Pons (tissue), 1 donor: ENCODE measurements at regions not wholly inside any gene's neighbourhood (a gene's known extent, or its start where the extent isn't known, plus 50 kb on each side); places are given as distances from the start of the nearest gene placed in this dataset.
"Not testable (repeated sequence)": the region's sequence is repeated elsewhere in the genome, so short reads cannot be mapped to it uniquely, and the experiment has no call there.

Source experiments
- DNase-seq: peaks from one replicate; pipeline ENCODE4 v3.0.0-alpha.2; 2016; ENCODE audit warnings: low spot score

DNA sequence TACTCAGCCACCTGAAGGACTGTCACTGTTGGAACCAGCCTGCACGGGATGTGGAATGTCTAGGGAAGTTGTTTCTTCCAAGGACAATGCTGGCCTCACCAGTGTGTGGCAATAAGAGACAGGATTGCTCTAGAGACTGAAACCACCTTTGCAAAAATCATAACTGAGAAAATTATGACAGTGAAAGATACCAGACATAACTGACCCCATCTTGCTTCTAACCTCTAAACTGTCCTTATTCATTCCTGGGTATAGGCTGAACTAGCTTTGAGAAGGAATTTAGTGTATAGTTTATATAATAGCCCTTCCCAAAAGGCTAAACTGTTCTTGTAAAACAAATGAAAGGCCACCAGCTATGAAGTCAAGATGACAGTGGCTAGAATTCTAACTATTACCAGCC lies 83.6 kb downstream of the IER5 start:
- DNase-seq, result no peak

DNA sequence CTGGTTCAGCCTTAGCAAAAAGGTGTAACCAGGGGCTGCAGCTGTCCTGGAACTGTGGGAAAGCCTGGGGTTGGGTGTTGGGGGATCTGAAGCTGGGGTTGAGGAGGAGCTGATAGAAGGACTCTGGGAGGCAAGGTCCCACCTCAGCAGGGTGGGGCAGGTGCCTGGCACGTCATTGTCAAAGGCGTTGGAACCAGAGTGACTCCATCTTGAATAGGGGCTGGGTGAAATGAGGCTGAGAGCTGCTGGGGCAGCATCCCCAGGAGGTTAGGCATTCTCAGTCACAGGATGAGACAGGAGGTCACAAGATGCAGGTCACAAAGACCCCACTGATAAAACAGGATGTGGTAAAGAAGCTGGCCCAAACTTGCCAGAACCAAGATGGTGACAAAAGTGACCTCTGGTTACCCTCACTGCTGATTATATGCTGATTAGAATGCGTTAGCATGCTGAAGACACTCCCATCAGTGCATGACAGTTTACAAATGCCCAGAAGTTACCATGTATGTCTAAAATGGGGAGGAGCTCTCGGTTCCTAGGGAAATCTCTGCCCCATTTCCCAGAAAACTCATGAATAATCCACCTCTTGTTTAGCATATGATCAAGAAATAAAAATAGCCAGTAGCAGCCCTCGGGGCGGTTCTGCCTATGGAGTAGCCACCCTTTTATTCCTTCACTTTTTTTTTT lies 85.4 kb downstream of the IER5 start:
- no peak for DNase-seq

DNA sequence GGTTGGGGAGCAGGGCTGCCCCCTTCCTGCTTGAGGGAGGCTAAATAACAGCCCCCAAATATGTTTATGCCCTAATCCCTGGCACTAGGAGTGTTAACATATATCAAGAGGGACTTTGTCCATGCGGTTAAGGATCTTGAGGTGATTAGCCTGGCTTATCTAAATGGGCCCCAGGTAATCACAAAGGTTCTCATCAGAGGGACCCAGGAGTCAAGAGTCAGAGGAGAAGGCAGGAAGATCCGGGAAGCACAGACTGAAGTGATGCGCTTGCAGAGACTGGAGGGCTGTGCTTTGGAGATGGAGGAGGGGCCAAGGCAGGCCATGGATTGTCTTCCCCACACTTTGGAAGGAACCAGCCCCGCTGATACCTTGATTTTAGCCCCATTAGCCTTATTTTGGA lies 86.4 kb downstream of the IER5 start:
- no peak for DNase-seq

DNA sequence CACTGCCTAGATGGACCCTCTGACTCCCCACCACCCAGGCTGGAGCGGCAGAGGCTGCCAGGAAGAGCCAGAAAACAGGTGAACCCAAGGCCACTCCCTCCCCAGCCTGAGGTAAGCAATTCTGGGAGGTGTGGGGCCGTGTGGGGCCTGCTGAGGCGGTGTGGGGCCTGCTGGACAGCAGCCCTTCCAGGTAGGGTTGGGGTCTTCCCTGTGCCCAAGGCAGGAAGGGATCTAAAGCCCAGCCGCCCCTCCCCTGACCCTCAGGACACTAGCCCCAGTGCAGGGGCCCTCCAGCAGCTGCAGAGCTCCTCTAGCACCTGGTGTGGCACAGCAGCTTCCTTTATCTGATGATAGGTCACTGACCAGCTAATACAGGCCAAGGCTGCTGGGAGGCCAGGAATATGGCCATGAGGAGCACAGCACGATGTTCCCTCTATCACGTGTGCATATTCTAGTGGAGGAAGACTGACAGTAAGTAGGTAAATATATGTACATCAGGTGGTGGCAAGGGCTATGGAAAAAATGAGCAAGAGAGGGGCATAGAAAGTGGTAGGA lies 86.9 kb downstream of the IER5 start:
- DNase-seq, result no peak

DNA sequence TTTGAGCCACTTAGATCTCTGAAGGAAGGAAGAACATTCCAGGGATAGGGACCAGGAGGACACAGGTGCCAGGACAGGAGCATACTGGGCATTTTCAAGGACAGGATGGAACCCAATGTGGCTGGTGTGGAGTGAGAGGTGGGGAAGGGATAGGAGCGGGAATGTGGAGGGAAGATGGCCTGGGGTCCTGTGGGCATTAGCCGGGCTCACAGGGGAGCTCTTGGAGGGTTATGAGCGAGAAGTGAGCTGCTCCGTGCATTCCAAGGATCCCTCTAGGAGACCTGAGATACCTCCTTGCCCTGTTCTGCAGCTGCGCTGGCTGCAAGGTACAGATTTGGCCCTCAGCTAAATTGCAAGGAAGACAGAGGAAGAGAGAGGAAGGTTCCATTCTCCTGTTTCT lies 87.5 kb downstream of the IER5 start:
- no peak for DNase-seq

DNA sequence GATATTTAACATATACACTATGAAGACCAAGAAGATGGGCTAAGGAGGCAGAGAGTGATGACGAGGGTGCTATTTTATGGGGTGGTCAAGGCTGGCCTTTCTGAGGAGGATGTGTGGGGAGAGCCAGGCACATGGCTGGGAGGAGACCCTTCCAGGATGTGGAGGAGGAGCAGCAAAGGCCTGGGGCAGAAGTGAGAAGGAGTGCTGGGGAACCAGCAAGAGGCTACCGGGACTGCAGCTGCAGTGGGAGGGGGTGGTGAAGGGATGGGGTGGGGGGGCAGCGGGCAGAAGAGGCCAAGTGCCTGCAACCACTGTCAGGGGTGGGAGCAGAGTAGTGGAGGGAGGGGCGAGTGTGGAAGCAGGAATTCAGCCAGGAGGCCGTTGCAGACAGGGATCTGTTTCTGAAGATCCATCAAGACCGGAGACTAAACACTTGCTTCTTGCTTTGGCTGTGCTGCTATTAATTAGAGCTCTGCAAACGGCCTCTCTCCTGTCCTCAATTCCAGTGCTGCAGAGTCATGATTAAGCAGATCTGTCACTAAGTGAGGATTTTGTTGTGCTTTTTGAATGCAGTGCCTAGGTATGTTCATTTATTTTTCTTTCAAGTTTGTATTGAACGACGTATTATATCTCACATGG lies 89.9 kb downstream of the IER5 start:
- DNase-seq, result no peak

DNA sequence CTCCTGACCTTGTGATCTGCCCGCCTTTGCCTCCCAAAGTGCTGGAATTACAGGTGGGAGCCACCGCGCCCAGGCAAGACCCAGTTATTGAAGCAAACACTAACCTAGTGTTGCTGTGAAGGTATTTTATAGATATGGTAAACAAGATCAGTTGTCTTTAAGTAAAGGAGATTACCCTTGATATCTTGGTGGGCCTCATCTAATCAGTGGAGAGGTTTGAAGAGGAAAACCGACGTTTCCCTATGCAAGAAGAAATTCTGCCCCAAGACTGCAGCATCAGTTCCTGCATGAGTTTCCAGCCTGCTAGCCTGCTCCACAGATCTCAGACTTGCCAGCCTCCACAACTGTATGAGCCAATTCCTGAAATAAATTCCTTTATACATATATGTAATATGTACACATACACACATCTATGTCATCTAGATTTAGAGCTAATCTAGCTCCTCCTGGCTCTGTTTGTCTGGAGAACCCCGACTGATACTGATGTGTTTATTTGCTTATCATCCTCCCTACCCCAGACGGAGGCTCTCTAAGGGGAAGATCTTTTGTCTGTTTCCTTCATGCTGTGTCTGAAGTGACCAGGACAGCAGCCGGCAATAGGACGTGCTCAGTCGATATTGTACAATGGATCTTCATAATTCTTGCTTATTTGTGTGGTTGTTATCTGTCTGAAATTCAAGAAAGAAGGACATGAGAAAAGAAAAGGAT lies 90.9 kb downstream of the IER5 start:
- no peak for DNase-seq

DNA sequence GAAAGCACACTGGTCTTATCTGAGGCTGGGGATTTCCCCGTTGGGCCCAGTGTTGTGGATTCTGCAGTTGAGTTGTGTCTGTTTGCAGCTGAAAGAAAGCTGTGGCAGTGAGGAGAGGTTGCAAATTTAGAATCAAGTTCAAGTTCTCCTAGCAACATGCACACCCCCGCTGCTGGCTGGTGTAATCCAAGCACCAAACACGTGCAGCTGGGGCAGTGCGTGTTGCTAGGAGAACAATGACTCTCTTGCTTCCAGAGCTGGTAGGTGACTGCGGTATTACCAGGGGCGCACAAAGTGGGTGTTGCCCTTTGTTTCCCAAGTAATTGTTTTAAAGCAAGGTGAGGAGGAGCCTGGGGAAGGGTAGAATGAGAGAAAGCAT lies 91.5 kb downstream of the IER5 start:
- peak; percentile 17 for DNase-seq

DNA sequence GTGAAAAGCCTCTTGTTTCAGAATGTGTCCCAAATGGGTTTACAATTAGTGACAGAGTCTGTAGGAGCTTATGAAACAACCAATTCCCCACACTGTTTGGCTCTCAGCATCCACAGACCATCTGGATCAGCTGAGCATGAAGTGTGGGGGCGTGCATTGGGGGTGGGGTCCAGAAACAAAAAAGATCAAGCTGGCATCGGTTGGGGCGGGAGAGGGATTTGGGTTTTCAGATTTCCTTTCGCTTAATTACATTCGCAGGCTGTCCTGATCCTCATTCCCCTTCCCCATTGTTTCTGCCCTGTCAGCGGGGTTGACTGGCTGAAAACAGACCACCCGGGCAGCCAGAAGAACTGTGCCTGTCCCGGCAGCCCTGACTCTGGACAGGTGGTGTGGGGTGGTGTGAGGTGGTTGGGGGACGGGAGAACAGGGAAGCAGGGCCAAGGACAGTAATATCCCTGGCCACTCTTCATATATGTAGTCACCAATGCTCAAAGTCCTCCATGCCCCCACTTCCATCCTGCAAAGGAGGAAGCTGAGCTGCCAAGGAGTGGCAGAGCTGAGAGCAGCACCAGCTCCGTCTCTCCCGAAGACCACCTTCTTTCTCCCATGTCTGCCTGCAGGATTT lies 92.0 kb downstream of the IER5 start:
- no peak for DNase-seq

DNA sequence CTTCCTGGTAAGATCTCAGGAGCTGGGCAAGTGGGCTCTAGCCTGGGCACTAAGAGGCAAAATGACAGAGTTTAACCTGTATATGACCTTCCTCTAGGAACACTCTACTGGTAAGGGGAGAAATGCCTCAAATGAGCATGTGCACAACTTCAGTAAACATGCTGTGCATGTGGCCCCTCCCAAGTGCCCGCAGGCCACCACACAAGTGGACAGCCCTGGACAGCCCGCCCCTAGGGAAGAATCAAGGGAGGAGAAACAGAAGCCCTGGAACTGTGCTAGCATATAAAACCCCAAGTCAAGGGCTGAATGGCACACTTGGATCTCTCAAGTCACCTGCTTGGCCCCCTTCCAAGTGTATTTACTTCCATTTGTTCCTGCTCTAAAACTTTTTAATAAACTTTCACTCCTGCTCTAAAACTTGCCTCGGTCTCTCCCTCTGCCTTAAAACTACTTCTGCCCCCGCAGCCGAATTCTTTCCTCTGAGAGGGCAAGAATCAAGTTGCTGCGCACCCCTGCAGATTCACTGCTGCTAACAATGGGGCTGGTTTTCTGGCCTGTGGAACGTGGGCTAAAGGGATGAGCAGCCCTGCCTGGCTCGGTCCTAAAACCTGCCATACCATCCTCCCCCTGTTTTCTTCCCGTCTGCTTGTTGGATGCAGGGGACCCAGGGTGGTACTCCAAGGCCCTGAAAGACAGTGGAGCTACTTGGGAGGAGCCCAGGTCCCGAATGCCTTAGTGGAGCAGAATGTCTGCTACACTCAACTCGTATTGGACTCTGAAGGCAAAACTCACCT lies 93.5 kb downstream of the IER5 start:
- no peak for DNase-seq

DNA sequence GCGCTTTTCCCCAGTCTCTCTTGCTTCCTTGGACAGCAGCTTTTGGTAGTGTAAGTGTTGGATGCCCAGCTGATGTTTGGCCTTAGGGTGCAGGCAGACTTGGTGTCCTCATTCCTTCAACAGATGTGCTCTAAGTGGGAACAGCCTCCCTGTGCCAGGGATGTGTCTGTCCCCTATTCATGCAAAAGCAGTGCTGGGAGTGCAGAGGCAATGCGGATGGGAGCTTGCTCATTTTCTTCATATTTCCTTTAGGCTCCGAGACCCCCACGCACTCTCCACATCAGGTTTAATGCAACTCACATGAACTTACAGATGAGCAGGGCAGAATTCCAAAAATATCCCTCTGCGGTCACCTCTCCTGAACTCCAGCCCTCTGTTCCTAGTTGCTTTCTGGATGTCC lies 96.1 kb downstream of the IER5 start:
- no peak for DNase-seq

DNA sequence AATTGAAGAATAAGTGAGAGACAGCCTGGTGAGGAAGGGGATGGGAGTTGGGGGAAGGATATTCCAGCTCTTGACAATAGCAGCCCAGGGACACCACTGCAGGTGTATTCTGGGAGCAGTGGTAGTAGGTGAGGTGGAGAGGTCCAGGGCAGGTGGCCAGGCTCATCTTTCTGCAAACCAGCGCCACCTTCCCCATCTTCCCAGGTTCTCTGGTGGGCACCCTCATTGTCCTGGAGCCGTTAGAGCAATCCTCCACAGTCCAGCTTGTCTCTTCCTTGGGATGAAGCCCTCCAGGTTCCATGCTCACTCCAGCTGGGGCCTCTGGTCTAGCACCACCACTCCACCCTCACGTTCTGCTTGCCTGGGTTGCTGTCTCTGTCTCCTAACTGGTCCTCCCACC lies 97.0 kb downstream of the IER5 start:
- DNase-seq, result no peak

DNA sequence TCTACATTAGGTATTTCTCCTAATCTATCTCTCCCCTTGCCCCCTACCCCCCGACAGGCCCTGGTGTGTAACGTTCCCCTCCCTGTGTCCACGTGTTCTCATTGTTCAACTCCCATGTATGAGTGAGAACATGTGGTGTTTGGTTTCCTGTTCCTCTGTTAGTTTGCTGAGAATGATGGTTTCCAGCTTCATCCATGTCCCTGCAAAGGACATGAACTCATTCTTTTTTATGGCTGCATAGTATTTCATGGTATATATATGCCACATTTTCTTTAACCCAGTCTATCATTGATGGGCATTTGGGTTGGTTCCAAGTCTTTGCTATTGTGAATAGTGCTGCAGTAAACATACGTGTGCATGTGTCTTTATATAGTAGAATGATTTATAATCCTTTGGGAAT lies 97.6 kb downstream of the IER5 start:
- DNase-seq, result not testable (repeated sequence)

DNA sequence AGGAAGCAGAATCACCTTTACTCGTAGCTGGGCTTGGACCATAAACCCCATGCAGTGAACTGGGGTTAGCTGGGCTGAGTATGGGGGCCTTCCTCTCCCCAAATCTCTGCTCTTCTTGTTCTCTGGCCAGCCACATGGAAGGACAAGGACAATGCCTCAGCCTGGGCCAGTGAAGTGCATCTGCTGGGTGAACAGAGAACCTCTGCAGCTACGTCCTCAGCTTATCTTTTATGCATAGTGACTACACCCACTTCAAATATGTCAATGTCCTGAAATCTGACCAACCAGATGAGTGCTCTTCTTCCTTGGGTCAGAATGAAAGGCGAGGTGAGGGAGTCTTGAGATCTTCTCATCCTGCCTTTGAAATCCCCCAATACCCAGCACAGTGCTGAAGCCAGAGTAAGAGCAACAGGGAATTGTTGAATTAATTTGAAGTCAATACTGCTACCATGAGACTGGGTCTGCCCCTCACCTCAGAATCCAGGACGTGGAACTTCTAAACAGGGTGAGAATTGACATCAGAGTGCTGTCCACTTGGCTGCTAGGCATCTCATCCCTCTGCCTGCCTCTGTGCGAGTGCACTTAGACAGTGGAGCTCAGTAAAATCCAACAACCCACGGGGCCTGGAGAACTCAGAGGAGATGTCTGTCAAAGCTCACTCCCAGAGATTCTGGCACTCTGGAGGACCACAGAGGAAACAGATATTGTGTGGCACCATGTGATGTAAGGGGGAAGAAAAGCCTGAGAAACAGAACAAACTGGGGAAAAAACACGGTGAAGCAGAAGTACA lies 99.0 kb downstream of the IER5 start:
- no peak for DNase-seq

DNA sequence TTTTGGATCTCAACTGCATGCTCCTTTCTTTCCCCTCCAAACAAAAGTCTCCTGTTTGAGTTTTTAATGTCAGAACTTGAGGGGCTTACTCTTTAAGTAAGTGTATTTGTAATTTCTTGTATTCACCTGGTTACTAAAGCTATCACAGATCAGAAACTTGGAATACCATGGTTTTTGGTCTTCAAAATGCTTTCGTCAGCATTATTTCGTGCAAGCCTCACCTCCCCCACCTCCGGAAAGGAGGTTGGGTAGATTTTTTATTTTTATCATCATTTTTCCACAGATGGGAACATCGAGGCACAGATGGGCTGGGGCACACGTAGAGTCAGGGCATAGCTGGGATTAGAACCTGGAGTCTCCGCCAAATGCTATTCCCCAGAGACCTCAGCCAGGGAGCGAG lies 100.7 kb downstream of the IER5 start:
- DNase-seq, result no peak

DNA sequence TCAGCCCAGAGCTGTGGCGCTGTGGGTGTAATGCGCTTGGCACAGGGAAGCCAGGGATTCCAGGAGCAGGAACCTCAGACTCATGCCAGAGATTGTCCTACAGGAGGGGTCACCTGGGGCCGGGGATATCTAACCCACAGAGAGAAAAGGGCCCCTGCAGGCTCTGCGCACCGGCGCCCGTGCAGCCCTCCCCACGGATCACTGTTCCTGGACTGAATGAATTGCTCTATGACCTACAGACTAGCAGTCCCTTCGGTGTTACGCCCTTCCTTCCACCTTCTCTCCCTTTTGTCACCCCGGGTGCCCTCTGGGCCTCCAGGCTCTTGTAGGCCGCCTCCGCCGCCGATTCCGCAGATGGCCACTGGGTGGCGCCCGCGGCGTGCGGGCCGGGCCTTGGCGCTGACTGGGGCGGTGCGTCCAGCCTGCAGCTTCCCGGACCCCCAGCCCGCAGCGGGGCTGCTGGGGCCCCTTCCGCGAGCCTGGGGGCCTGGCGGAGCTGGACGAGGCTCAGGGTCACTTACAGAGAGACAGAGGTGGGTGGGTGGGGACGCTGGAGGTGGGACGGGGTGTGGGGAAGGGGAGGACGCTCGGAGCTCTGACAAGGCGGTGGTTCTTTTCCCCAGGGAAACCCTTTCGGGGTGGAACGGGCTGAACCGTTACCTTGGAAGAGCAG lies 101.3 kb downstream of the IER5 start:
- DNase-seq, result peak; percentile 29

DNA sequence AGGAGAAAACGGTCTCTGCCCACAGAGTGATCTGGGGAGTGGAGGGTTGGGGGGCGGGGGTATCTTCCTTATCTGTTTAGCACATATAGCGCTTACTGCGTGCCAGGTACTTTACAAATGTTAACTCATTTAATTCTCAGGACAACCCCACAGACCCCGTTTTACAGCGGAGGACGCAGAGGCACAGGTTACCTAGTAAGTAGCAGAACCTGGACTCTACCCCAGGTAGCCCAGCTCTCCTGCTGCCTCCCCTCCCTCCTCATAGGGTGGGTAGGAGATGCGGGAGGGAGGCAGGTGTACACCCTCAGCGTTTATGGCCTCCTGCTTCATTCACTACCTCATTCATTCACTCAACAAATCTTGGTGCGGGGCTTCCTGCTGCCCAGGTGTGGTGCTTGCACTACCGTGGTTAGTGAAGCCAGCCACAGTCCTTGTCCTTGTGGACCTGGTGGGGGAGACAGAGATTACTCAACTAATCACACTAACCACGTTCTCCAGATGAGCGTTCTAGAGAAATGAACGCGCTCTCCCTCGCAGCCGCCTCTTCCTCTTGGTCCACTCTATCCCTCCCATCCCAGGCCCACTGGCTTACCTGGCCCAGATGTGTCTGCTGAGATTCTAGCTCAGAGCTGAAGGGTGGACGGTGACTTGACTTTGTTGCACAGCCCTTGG lies 102.0 kb downstream of the IER5 start:
- no peak for DNase-seq

DNA sequence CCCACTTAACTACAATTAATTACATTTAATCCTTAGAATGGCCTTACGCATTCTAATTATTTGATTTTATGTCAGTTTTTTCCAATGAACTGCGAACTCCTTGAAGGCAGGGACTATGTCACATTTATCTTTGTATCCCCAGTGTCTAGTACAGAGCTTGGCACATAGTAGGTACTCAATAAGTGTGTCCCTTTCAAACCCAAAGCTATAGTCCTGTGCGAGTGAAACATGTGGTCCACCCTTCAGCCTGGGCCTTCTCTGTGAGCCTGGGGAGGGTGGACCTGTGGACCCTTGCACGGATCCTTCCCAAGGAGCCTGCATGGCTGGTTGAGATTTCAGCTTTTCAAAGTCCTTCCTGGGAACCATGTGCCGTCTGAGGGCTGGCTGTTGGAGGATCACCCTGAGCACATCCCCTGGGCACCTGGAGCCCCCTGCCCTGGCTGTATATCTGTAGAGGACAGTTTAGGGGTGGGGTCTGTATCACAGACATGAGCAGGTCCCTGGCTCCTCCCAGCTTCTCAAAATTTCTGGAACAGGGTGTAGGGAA lies 103.1 kb downstream of the IER5 start:
- DNase-seq, result no peak

DNA sequence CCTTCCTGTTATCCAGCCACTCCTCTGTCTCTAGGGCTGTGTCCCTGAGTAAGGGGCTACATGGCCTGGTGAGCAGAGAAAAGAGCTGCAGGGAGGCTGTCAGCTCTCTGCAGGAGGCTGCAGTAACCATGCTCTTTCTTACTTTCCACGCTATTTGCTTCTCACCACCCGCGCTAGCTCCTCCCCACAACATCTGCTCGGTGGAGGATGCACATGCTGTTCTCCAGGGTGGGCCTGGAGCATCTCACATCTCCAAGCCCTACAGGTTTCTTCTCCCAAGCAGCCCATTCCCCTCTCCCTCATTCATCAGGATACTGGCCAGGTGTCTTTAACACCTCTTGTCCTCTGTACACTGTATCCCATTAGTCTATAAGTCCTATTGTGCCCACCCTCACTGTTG lies 103.8 kb downstream of the IER5 start:
- no peak for DNase-seq
